ENCODE measurements at regions not wholly inside any gene's neighbourhood (a gene's known extent, or its start where the extent isn't known, plus 50 kb on each side); places are given as distances from the start of the nearest gene placed in this dataset.

DNA sequence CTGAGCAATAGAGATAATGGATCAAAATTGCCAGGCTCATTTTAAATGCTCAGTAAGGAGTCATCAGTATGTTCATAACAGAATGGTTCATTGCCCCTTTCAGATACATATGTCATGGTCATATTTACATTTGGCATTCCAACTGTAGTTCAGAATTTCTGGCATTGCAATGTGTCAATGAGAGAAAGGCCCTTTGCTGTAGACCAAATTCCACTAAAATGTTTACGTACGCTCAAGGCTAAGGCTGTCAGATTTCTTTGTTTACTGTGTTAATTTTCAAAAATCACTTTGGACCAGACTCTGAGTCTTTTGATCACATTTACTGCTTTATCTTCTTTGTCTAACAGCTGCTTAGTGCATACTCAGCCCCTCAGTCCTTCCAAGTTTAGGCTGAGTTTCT is 213.5 kb downstream of the PIK3C3 start:
- Histone ChIP-seq H3K4me3 (ENCODE audit: low read depth, low read length) (no peak overlapping the region), H3K27ac (ENCODE audit: low read depth, low read length) (no peak overlapping the region), H3K36me3 (ENCODE audit: control insufficient read depth, insufficient read depth, low read length) (no peaks in the 10 kb centered on the region), H3K27me3 (ENCODE audit: control insufficient read depth, insufficient read depth, low read length) (no peaks in the 10 kb centered on the region), H3K4me1 (ENCODE audit: control insufficient read depth, insufficient read depth, low read length) (no peaks in the 10 kb centered on the region), H3K9me3 (ENCODE audit: control insufficient read depth, insufficient read depth, low read length) (no peaks in the 10 kb centered on the region)
- DNase-seq (ENCODE audit: low read depth in 4 of 6, low spot score in 6 of 6) = no peak
- WGBS (ENCODE audit: insufficient coverage) = 81% methylated on average over 2 of the region's 2 CpGs

DNA sequence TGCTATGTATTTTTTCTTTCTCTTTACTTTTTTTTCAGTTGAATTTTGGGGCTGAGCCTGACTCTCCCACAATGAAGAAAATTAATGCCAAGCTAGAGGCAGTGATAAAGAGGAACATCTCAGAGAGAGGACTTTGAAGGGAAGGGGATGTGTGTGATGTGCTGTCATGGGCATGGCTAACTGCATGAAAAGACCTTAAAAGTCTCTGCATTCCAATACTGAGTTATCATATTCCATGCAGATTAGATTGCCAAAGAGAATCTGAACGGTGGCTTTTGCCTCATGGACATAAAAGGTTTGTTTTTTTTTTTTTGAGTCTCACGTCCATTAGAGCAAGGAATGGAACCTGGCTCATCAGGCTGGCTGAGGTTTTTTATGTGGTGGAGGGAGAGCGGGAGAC is 213.9 kb downstream of the PIK3C3 start:
- Histone ChIP-seq H3K4me3 (ENCODE audit: low read depth, low read length) (no peak overlapping the region), H3K9me3 (ENCODE audit: control insufficient read depth, insufficient read depth, low read length) (no peaks in the 10 kb centered on the region), H3K36me3 (ENCODE audit: control insufficient read depth, insufficient read depth, low read length) (no peaks in the 10 kb centered on the region), H3K4me1 (ENCODE audit: control insufficient read depth, insufficient read depth, low read length) (no peaks in the 10 kb centered on the region), H3K27me3 (ENCODE audit: control insufficient read depth, insufficient read depth, low read length) (no peaks in the 10 kb centered on the region), H3K27ac (ENCODE audit: low read depth, low read length) (no peak overlapping the region)
- 80% methylated on average over 2 of the region's 3 CpGs for WGBS (ENCODE audit: insufficient coverage)
- DNase-seq (ENCODE audit: low read depth in 4 of 6, low spot score in 6 of 6) = no peak

DNA sequence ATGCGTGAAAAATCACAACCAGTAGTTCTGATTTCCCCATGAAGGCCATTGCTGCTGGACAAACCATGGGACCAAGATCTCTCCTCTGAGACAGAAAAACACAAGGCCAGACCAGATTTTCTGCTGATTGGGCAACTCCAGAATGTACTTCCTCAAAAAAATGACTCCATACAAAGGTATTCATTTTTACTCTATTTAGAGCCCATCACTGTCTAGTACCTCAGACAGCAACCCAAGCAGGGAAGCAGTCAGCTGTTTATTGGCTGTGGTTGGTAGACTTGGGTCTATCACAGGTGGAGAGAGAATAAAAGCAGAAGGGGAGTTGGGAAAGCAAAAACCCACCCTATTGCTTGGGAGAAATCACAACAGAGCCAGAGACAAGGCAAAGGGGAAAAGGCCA is 219.9 kb downstream of the PIK3C3 start:
- H3K36me3 ChIP-seq (ENCODE audit: control insufficient read depth, insufficient read depth, low read length) = no peaks in the 10 kb centered on the region
- H3K4me3 ChIP-seq (ENCODE audit: low read depth, low read length) = no peak overlapping the region
- H3K4me1 ChIP-seq (ENCODE audit: control insufficient read depth, insufficient read depth, low read length) = no peaks in the 10 kb centered on the region
- no peaks in the 10 kb centered on the region for H3K9me3 ChIP-seq (ENCODE audit: control insufficient read depth, insufficient read depth, low read length)
- no peaks in the 10 kb centered on the region for H3K27me3 ChIP-seq (ENCODE audit: control insufficient read depth, insufficient read depth, low read length)
- no peak for DNase-seq (ENCODE audit: low read depth in 4 of 6, low spot score in 6 of 6)
- no peak overlapping the region for H3K27ac ChIP-seq (ENCODE audit: low read depth, low read length)
- WGBS (ENCODE audit: insufficient coverage) = 100% methylated on average over 1 of the region's 1 CpG

DNA sequence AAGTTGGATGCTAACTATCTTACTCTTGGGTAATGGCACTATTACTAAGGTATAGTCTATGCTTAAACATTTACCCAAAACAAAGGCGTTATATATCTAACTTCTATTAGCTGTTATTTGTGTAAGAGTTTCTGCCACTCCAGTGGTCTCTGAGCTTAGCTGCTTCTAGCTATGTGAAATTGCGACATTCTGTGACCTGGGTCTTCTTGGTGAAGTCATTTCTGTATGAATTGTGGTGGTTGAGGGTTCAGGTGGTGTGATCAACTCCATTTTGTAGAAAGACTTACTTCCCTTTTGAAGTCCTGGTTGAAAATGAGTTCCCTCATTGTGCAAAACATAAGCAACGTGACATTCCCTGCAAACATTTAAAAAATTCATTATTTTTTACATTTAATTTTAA is 221.6 kb downstream of the PIK3C3 start:
- no peak overlapping the region for H3K27ac ChIP-seq (ENCODE audit: low read depth, low read length)
- DNase-seq (ENCODE audit: low read depth in 4 of 6, low spot score in 6 of 6) = no peak
- no peaks in the 10 kb centered on the region for H3K36me3 ChIP-seq (ENCODE audit: control insufficient read depth, insufficient read depth, low read length)
- WGBS (ENCODE audit: insufficient coverage) = 86% methylated on average over 1 of the region's 3 CpGs
- no peak overlapping the region for H3K4me3 ChIP-seq (ENCODE audit: low read depth, low read length)
- no peaks in the 10 kb centered on the region for H3K27me3 ChIP-seq (ENCODE audit: control insufficient read depth, insufficient read depth, low read length)
- no peaks in the 10 kb centered on the region for H3K9me3 ChIP-seq (ENCODE audit: control insufficient read depth, insufficient read depth, low read length)
- no peaks in the 10 kb centered on the region for H3K4me1 ChIP-seq (ENCODE audit: control insufficient read depth, insufficient read depth, low read length)

DNA sequence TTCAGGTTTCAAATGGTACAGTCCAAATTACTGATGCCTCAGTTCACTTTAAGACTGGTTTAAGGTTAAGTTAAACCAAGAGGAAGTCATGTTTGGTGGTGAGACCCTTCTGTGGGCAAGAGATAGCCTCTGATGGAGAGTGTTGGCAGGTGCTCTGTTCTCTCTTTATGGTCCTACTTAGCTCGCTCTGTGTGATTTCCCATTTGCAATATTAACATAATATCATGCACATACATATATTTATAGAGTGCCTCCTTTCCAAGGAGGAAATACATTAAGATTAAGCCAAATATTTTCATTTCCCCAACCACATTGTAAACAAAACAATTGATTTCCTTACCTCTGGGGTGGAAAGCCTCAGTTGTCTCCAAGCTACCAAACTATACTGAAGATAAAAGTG is 222.4 kb downstream of the PIK3C3 start:
- Histone ChIP-seq H3K9me3 (ENCODE audit: control insufficient read depth, insufficient read depth, low read length) (no peaks in the 10 kb centered on the region), H3K27me3 (ENCODE audit: control insufficient read depth, insufficient read depth, low read length) (no peaks in the 10 kb centered on the region), H3K36me3 (ENCODE audit: control insufficient read depth, insufficient read depth, low read length) (no peaks in the 10 kb centered on the region), H3K27ac (ENCODE audit: low read depth, low read length) (no peak overlapping the region), H3K4me1 (ENCODE audit: control insufficient read depth, insufficient read depth, low read length) (no peaks in the 10 kb centered on the region), H3K4me3 (ENCODE audit: low read depth, low read length) (no peak overlapping the region)
- WGBS (ENCODE audit: insufficient coverage) = no CpG with 5 or more reads among the region's 1 CpG
- no peak for DNase-seq (ENCODE audit: low read depth in 4 of 6, low spot score in 6 of 6)

DNA sequence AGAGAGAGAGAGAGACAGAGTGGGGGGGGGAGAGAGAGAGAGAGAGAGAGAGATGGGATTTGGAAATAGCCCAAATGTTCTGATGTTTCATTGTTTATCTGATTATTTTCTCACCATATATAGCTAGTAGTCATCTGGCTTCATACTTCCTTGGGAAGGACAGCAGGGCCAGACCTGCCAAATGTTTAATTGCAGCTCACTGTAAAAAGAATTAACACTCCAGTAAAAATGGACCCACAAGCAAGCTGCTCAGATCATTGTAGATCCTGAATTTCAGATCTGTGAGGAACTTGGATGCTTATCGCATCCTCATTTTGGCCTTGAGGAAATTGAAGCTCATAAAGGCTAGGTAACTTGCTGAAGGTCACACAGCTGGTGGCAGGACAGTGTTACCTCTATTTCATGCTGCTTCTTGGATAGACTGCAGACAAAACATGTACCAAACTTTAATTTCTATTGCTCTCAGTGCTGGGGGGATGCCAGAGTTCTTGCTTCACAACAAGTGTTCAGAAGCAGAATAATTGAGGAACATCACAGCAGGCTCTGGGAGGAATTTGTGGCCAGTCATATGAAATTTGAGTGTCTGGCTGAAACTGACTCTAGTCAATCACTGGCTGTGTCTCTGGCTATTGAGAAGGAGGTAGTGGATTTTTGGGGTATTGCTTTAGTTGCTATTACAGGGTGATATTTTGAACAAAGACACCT is 223.5 kb downstream of the PIK3C3 start:
- 67% methylated on average over 1 of the region's 1 CpG for WGBS (ENCODE audit: insufficient coverage)
- Histone ChIP-seq H3K4me3 (ENCODE audit: low read depth, low read length) (no peak overlapping the region), H3K4me1 (ENCODE audit: control insufficient read depth, insufficient read depth, low read length) (no peaks in the 10 kb centered on the region), H3K27me3 (ENCODE audit: control insufficient read depth, insufficient read depth, low read length) (no peaks in the 10 kb centered on the region), H3K27ac (ENCODE audit: low read depth, low read length) (no peak overlapping the region), H3K9me3 (ENCODE audit: control insufficient read depth, insufficient read depth, low read length) (no peaks in the 10 kb centered on the region), H3K36me3 (ENCODE audit: control insufficient read depth, insufficient read depth, low read length) (no peaks in the 10 kb centered on the region)
- DNase-seq (ENCODE audit: low read depth in 4 of 6, low spot score in 6 of 6) = peak in 3 of 6 donors; percentile 20 to 41 (median 22)

DNA sequence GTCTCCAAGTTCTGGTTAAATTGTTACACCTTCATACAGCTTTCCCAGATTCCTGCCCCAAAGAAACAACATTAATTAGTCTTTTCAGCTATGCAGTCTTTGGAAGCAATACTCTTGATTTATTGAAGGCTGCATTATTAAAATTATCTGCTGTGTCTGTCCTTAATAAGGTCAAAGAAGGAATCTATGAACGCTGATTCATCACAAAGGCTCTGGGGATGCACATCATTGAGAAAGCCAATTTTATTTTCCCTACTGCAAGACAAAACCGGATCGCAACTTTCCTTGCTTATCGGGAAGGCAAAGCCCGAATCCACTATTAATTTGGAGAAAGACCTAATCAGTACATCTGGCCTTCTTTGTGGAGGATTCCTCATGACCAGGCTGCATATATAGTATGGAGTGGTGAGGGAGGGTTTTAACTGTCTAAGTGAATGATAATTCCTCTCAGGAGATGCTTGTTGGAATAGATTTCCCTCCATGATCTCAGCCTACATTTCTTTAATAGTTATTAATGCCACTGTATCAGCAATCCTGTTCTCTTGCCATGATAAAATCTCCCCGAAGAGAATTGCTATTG is 224.6 kb downstream of the PIK3C3 start:
- no peaks in the 10 kb centered on the region for H3K36me3 ChIP-seq (ENCODE audit: control insufficient read depth, insufficient read depth, low read length)
- no peak overlapping the region for H3K27ac ChIP-seq (ENCODE audit: low read depth, low read length)
- no peaks in the 10 kb centered on the region for H3K4me1 ChIP-seq (ENCODE audit: control insufficient read depth, insufficient read depth, low read length)
- H3K9me3 ChIP-seq (ENCODE audit: control insufficient read depth, insufficient read depth, low read length) = no peaks in the 10 kb centered on the region
- no peak overlapping the region for H3K4me3 ChIP-seq (ENCODE audit: low read depth, low read length)
- 57% methylated on average over 1 of the region's 6 CpGs for WGBS (ENCODE audit: insufficient coverage)
- H3K27me3 ChIP-seq (ENCODE audit: control insufficient read depth, insufficient read depth, low read length) = no peaks in the 10 kb centered on the region
- DNase-seq (ENCODE audit: low read depth in 4 of 6, low spot score in 6 of 6) = peak in 1 of 6 donors; percentile 50

DNA sequence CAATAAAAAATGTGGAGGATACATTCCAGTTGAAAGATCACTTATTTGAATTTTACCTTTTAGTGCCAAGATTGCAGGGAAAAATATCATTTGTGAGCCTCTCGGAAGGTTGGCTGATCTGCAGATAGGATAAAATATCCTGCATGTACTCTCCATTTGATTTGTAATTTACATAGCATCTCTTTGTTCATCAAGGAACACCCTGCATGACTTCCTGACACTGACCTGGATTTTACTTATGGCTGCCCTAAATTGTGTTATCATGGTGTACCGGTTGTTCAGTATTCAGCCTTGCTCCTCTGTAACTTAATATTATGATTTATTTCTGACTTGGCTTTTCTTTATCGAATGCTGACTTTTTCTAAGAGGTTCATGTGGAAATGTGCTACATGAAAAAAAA is 226.4 kb downstream of the PIK3C3 start:
- WGBS (ENCODE audit: insufficient coverage) = no CpG with 5 or more reads among the region's 3 CpGs
- Histone ChIP-seq H3K4me1 (ENCODE audit: control insufficient read depth, insufficient read depth, low read length) (no peaks in the 10 kb centered on the region), H3K27me3 (ENCODE audit: control insufficient read depth, insufficient read depth, low read length) (no peaks in the 10 kb centered on the region), H3K27ac (ENCODE audit: low read depth, low read length) (no peak overlapping the region), H3K4me3 (ENCODE audit: low read depth, low read length) (no peak overlapping the region), H3K9me3 (ENCODE audit: control insufficient read depth, insufficient read depth, low read length) (no peaks in the 10 kb centered on the region), H3K36me3 (ENCODE audit: control insufficient read depth, insufficient read depth, low read length) (no peaks in the 10 kb centered on the region)
- DNase-seq (ENCODE audit: low read depth in 4 of 6, low spot score in 6 of 6) = no peak

DNA sequence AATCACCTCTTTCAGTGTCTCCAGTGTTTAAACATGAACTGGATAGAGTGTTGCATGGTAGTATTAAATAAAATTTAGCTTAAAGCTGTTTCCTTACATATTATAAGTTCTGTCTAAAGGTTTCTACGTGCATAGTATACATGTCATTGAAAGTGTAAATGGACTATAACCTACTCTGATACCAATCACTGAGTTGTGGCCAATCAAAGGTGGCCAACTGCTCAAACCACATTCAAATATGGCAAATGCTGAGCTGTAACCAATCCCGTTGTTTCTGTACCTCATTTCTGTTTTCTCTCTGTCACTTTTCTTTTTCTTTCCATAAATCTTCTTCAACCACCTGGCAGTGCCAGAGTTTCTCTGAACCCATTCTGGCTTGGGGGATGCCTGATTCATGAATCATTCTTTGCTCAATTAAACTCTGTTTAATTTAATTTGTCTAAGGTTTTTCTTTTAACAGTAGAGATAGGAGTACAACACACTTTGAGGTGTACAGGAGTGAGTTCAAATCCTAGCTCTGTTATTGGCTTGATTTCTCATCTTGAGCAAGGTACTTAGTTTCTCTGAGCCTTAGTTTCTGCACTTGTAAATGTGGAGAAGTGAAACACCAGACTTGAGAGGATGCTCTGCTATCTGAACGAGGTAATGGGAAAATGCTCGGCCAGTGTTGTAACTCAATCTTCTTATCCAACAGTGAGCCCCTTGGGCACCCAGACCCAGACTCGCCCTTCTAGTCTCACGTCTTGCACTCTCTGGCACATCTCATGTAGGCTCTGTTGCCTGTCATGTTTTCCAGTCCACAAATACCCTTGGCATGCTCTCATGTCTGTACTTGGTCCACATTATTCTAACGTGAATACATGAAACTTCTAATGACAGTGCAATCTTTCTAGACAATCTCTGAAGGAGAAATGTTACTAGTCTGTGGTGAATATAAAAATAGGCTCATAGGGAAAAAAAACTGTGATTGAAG is 228.0 kb downstream of the PIK3C3 start:
- no peak overlapping the region for H3K4me3 ChIP-seq (ENCODE audit: low read depth, low read length)
- 96% methylated on average over 5 of the region's 7 CpGs for WGBS (ENCODE audit: insufficient coverage)
- no peaks in the 10 kb centered on the region for H3K9me3 ChIP-seq (ENCODE audit: control insufficient read depth, insufficient read depth, low read length)
- H3K27ac ChIP-seq (ENCODE audit: low read depth, low read length) = no peak overlapping the region
- peaks cover 4% of the 10 kb centered on the region for H3K4me1 ChIP-seq (ENCODE audit: control insufficient read depth, insufficient read depth, low read length)
- DNase-seq (ENCODE audit: low read depth in 4 of 6, low spot score in 6 of 6) = no peak
- no peaks in the 10 kb centered on the region for H3K36me3 ChIP-seq (ENCODE audit: control insufficient read depth, insufficient read depth, low read length)
- H3K27me3 ChIP-seq (ENCODE audit: control insufficient read depth, insufficient read depth, low read length) = no peaks in the 10 kb centered on the region
